ENCODE measurements at regions not wholly inside any gene's neighbourhood (a gene's known extent, or its start where the extent isn't known, plus 50 kb on each side); places are given as distances from the start of the nearest gene placed in this dataset.

DNA sequence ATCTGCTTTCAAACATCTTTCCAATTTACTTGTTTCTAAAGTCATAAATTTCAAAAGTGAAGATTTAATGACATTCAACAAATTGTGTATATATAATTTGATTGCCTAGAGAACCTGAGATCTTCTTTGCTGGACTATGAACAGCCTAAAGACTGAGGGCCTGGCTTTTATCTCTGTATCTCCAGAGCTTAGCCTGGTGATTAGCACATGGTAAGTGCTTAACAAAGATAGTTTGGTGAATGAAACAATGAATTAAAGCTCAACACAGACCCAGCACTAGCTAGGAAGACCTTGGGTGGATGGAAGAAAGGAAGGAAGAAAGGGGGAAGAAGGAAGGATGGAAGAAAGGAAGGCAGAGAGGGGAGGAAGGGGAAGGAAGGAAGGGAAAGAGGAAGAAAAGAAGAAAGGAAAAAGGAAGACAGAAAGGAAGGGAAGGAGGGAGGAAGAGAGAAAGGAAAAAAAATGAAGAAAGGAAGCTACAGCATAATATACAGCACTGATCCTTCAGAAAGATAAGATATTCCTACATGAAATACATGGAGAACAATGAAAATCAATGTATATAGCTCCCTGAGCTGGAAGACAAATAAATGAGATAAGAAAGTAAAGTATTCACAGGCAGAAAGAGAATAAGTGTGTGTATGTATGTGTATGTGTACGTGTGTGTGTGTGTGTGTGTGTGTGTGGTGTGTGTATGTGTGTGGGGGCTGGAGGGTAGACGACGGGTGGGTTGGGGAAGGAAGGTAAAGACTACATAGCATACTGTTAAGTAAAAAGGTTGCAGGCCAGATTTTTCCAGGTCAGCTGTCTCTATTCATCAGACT lies 318.2 kb downstream of the TNS1 start:
- H3K9me3 ChIP-seq (ENCODE audit: control insufficient read depth, insufficient read depth, low read length) = no peaks in the 10 kb centered on the region
- H3K9me2 ChIP-seq (replicated peaks; ENCODE audit: control insufficient read depth, low read length) = no peaks in the 10 kb centered on the region
- no peaks in the 10 kb centered on the region for H4K20me1 ChIP-seq (ENCODE audit: control insufficient read depth, insufficient read depth, low read depth, low read length)
- no peak overlapping the region for H3K4me2 ChIP-seq (ENCODE audit: low read length)
- no peak for TF ChIP-seq EZH2phosphoT487 (IDR thresholded peaks at IDR 0.05; ENCODE audit: borderline replicate concordance, low read length)
- no peaks in the 10 kb centered on the region for H3K79me2 ChIP-seq (ENCODE audit: control insufficient read depth, low read length)
- no peak overlapping the region for H3K4me3 ChIP-seq (ENCODE audit: low read length)
- no peaks in the 10 kb centered on the region for H3K4me1 ChIP-seq (ENCODE audit: control insufficient read depth, low read length)
- no peaks in the 10 kb centered on the region for H3F3A ChIP-seq (ENCODE audit: control insufficient read depth, insufficient read depth)
- no peaks in the 10 kb centered on the region for H3K36me3 ChIP-seq (ENCODE audit: control insufficient read depth, low read length)
- H3K27me3 ChIP-seq (ENCODE audit: control insufficient read depth, low read length) = no peaks in the 10 kb centered on the region
- no peak overlapping the region for H3K27ac ChIP-seq (ENCODE audit: low read depth, low read length)

DNA sequence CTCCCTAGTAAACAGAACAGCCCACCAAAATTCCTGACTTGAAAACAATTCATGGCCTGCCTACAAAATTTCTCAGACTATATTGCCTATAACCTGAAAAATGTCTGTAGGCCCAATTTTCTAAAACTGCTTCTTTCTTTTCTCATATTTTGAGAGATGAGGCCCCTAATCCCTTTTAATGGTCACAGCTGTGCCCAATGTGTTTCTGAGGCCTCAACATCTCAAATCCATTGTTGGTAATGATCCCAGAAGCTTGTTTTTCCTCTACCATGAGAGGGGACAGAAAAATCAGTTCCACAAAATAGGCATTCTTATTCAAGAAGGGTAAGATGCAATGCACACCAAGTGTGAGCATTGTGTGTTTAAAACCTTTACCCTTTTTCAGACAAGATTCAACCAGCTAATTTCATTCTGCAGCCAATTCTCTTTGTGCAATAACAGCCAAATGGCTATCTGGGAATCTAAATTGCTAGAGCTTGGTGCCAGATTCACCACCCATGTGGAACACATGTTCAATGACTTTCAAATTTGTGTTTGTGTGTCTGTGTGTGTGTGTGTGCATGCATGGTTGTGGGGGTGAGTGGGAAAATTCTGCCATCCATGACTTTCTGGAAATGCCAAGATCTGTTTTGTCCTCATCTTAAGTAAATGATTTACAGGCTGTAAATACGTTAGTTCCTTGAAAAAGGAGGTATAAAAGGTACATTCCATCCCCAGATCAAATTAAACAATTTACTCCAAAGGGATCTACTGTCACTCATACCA lies 319.5 kb downstream of the TNS1 start:
- H3K4me1 ChIP-seq (ENCODE audit: control insufficient read depth, low read length) = no peaks in the 10 kb centered on the region
- no peak overlapping the region for H3K4me2 ChIP-seq (ENCODE audit: low read length)
- no peaks in the 10 kb centered on the region for H3K9me2 ChIP-seq (replicated peaks; ENCODE audit: control insufficient read depth, low read length)
- no peak overlapping the region for H3K4me3 ChIP-seq (ENCODE audit: low read length)
- H3F3A ChIP-seq (ENCODE audit: control insufficient read depth, insufficient read depth) = no peaks in the 10 kb centered on the region
- TF ChIP-seq, protein P1, sequence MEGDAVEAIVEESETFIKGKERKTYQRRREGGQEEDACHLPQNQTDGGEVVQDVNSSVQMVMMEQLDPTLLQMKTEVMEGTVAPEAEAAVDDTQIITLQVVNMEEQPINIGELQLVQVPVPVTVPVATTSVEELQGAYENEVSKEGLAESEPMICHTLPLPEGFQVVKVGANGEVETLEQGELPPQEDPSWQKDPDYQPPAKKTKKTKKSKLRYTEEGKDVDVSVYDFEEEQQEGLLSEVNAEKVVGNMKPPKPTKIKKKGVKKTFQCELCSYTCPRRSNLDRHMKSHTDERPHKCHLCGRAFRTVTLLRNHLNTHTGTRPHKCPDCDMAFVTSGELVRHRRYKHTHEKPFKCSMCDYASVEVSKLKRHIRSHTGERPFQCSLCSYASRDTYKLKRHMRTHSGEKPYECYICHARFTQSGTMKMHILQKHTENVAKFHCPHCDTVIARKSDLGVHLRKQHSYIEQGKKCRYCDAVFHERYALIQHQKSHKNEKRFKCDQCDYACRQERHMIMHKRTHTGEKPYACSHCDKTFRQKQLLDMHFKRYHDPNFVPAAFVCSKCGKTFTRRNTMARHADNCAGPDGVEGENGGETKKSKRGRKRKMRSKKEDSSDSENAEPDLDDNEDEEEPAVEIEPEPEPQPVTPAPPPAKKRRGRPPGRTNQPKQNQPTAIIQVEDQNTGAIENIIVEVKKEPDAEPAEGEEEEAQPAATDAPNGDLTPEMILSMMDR (IDR thresholded peaks at IDR 0.05; ENCODE audit: low read depth, low read length, poor library complexity, severe bottlenecking) = no peak
- TF ChIP-seq EZH2phosphoT487 (IDR thresholded peaks at IDR 0.05; ENCODE audit: borderline replicate concordance, low read length) = no peak
- no peaks in the 10 kb centered on the region for H3K9me3 ChIP-seq (ENCODE audit: control insufficient read depth, insufficient read depth, low read length)
- H3K79me2 ChIP-seq (ENCODE audit: control insufficient read depth, low read length) = no peaks in the 10 kb centered on the region
- H3K36me3 ChIP-seq (ENCODE audit: control insufficient read depth, low read length) = no peaks in the 10 kb centered on the region
- no peak overlapping the region for H3K27ac ChIP-seq (ENCODE audit: low read depth, low read length)
- no peaks in the 10 kb centered on the region for H3K27me3 ChIP-seq (ENCODE audit: control insufficient read depth, low read length)
- H4K20me1 ChIP-seq (ENCODE audit: control insufficient read depth, insufficient read depth, low read depth, low read length) = no peaks in the 10 kb centered on the region

DNA sequence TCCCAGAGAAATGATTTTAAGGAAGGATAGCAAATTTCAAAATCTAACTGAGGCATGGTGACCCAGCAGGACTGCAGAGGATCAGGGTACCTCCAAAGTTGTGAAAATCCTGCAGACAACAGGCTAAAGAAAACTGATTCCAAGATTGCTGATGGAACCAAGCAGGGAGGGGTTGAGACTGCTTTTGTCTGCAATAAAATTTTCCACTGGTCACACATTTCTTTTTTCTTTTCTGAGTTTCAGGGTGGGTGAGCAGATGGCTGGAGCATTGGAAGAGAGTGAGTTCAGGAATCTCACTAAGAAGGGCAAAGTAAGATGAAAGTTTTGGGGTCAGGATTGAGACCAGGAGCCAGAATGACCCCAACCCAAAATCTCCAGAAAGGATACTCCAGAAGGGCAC lies 321.0 kb downstream of the TNS1 start:
- TF ChIP-seq EZH2phosphoT487 (IDR thresholded peaks at IDR 0.05; ENCODE audit: borderline replicate concordance, low read length) = no peak
- no peaks in the 10 kb centered on the region for H3K36me3 ChIP-seq (ENCODE audit: control insufficient read depth, low read length)
- no peaks in the 10 kb centered on the region for H3K9me3 ChIP-seq (ENCODE audit: control insufficient read depth, insufficient read depth, low read length)
- H3K79me2 ChIP-seq (ENCODE audit: control insufficient read depth, low read length) = no peaks in the 10 kb centered on the region
- H4K20me1 ChIP-seq (ENCODE audit: control insufficient read depth, insufficient read depth, low read depth, low read length) = no peaks in the 10 kb centered on the region
- no peak overlapping the region for H3K27ac ChIP-seq (ENCODE audit: low read depth, low read length)
- no peaks in the 10 kb centered on the region for H3K27me3 ChIP-seq (ENCODE audit: control insufficient read depth, low read length)
- H3K9me2 ChIP-seq (replicated peaks; ENCODE audit: control insufficient read depth, low read length) = no peaks in the 10 kb centered on the region
- no peaks in the 10 kb centered on the region for H3F3A ChIP-seq (ENCODE audit: control insufficient read depth, insufficient read depth)
- H3K4me3 ChIP-seq (ENCODE audit: low read length) = no peak overlapping the region
- no peak overlapping the region for H3K4me2 ChIP-seq (ENCODE audit: low read length)
- no peaks in the 10 kb centered on the region for H3K4me1 ChIP-seq (ENCODE audit: control insufficient read depth, low read length)

DNA sequence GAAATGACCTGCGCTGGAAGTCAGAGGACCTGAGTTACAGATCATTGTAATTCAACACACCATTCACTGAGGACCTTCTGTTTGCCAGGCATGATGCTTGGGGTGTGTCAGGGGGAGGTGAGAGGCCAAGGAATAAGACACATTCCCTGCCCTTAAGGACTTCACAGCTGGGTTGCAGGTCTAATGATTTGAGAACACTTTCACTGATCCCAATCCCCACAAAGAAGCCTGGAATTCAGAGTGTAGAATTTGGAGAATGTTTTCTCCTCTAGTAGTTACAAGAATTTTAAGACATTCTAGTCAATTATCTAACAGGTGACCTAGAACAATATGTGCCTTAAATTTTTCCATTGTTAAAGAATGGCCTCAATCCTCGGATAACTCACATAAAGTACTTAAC lies 322.4 kb downstream of the TNS1 start:
- no peaks in the 10 kb centered on the region for H3F3A ChIP-seq (ENCODE audit: control insufficient read depth, insufficient read depth)
- no peaks in the 10 kb centered on the region for H3K4me1 ChIP-seq (ENCODE audit: control insufficient read depth, low read length)
- H4K20me1 ChIP-seq (ENCODE audit: control insufficient read depth, insufficient read depth, low read depth, low read length) = no peaks in the 10 kb centered on the region
- no peak overlapping the region for H3K4me3 ChIP-seq (ENCODE audit: low read length)
- no peaks in the 10 kb centered on the region for H3K9me3 ChIP-seq (ENCODE audit: control insufficient read depth, insufficient read depth, low read length)
- no peaks in the 10 kb centered on the region for H3K36me3 ChIP-seq (ENCODE audit: control insufficient read depth, low read length)
- no peaks in the 10 kb centered on the region for H3K79me2 ChIP-seq (ENCODE audit: control insufficient read depth, low read length)
- H3K27me3 ChIP-seq (ENCODE audit: control insufficient read depth, low read length) = no peaks in the 10 kb centered on the region
- no peak overlapping the region for H3K27ac ChIP-seq (ENCODE audit: low read depth, low read length)
- H3K4me2 ChIP-seq (ENCODE audit: low read length) = no peak overlapping the region
- no peaks in the 10 kb centered on the region for H3K9me2 ChIP-seq (replicated peaks; ENCODE audit: control insufficient read depth, low read length)
- no peak for TF ChIP-seq EZH2phosphoT487 (IDR thresholded peaks at IDR 0.05; ENCODE audit: borderline replicate concordance, low read length)
- TF ChIP-seq, protein P1 (IDR thresholded peaks at IDR 0.05; ENCODE audit: low read depth, low read length, poor library complexity, severe bottlenecking) = no peak

Measured in DOHH2 (cell line).